LNCaP clone FGC (cell line): ENCODE measurements at regions not wholly inside any gene's neighbourhood (a gene's known extent, or its start where the extent isn't known, plus 50 kb on each side); places are given as distances from the start of the nearest gene placed in this dataset.

Source experiments
- DNase-seq: peaks from one replicate; pipeline ENCODE4 v3.0.0-alpha.2; 2011; ENCODE audit warnings: low read depth
- H3K4me3 ChIP-seq: 2 replicates; pipeline ENCODE4 v1.5.1; 2011; ENCODE audit warnings: mild to moderate bottlenecking, low read depth, low read length, control low read depth
- CTCF ChIP-seq: IDR thresholded peaks from 2 replicates; pipeline ENCODE4 v1.5.1; 2012; ENCODE audit warnings: mild to moderate bottlenecking; ENCODE audit not compliant: control insufficient read depth, insufficient read depth; ENCODE audit errors: extremely low read depth

DNA sequence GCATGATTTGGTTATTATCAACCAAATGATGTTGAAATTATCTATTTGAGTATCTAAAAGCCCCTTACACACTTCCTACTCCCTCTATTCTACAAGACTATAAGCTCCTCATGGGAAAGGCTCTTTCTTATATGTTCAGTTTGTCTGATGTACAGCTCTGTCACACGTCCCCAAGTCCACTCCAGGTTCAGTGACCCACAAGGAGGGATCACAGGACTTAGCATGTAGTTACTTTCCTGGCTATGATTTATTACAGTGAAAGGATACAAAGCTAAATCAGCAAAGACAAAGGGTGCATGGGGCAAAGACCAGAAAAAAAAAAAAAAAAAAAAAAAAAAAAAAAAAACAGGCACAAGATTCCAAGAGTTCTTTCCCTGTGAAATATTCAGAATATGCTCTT, 125.6 kb upstream of the TMEM106B start:
- no peak for DNase-seq
- no peak for TF ChIP-seq CTCF
- H3K4me3 ChIP-seq: no peak overlapping the region

DNA sequence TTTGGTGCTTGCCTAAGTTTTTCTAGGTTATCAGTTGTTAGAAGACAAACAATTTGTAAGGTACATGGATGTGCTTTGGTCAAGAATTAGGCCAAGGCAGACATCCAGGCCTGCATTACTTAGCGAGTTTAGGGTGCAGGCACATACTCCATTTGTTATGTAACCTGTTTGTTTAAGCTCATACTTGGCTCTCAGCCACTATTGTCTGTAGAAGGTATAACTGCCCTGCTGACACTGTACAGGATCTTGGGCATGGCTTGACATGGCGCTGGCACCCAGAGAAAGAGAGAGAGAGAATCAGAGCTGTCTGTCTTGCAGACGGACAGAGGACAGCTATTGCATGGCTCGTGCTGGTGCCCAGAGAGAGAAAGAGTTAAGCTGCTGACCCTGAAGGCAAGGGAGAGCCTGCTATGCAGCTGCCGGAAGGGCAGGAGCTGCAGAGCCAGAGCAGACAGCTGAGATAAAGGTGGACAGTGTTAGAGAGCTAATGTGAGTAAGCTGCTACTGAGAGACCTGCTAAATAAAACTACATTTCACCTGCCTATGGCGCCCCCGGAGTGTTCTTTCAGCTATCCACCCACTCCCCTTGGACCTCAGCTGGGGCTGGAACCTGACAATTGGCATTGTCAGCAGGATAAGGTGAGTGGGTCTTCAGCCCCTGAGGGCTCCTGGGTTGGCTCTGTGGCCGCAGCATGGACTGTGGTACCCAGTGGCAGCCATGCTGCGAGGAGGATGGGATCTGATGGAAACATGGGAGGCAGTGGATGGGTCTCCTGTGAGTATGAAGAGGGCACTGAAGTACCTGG, 120.9 kb upstream of the TMEM106B start:
- no peak for TF ChIP-seq CTCF
- DNase-seq: no peak

DNA sequence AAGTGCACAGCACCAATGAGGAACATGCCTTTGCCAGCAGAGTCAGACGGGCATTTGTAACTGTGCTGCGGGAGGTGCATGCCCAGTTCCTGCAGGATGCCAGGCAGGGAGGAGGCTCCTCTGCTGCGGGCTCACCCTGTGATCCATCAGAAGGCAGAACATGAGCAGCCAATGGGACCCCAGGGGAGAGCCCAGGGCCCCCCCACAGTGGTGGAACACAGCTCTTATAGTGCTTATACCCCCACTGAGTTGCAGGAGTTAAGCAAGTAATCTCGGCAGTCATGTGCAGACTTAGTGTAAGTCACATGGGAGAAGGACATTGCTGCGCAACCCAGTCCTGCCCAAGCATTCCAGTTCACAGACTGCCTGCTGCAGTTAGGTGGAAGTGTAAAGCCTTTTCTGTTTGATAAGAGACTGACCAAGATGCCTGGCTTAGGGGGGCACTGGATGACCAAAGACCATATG, 120.3 kb upstream of the TMEM106B start:
- no peak for DNase-seq
- H3K4me3 ChIP-seq: no peak overlapping the region
- no peak for TF ChIP-seq CTCF

More for the DNA sequence above, 120.9 kb upstream of the TMEM106B start:
- H3K4me3 ChIP-seq: no peak overlapping the region

GRCh38 chr7:12091231-12091630, 119.9 kb upstream of the TMEM106B start:
- no peak for TF ChIP-seq CTCF
- H3K4me3 ChIP-seq: no peak overlapping the region
- DNase-seq: no peak

GRCh38 chr7:12092499-12093130, 118.5 kb upstream of the TMEM106B start:
- no peak for TF ChIP-seq CTCF
- no peak for DNase-seq
- no peak overlapping the region for H3K4me3 ChIP-seq

GRCh38 chr7:12093365-12093764, 117.7 kb upstream of the TMEM106B start:
- H3K4me3 ChIP-seq: no peak overlapping the region

More at GRCh38 chr7:12093365-12093764, 117.7 kb upstream of the TMEM106B start:
- no peak for TF ChIP-seq CTCF
- no peak for DNase-seq
